CD8-positive, alpha-beta memory T cell (primary cell): ENCODE measurements at regions not wholly inside any gene's neighbourhood (a gene's known extent, or its start where the extent isn't known, plus 50 kb on each side); places are given as distances from the start of the nearest gene placed in this dataset.

Experiments used
- CTCF ChIA-PET: fragments of 350-600 bp; sonication (Branson Sonifier 250); formaldehyde crosslinking; loops from one replicate; lab custom pipeline; 2021; ENCODE audit warnings: antibody characterized with exemption; lab: Charles Lee
- POLR2A ChIA-PET: fragments of 350-600 bp; sonication (Branson Sonifier 250); formaldehyde crosslinking; loops from one replicate; lab custom pipeline; 2021; ENCODE audit warnings: antibody characterized with exemption; lab: Charles Lee
- DNase-seq, 5 donors: peaks; one replicate each; pipeline versions ENCODE4 v3.0.0 to v3.0.0-alpha.2; 2020 to 2022; ENCODE audit warnings: mixed read lengths in 1 of 5
- H3K27ac ChIP-seq: one replicate; pipeline ENCODE4 v1.7.0; 2013; ENCODE audit warnings: low read depth, mild to moderate bottlenecking, low read length, moderate library complexity
- H3K27me3 ChIP-seq: 2 replicates; pipeline ENCODE4 v1.7.0; 2013; ENCODE audit warnings: low read length, mild to moderate bottlenecking; ENCODE audit not compliant: insufficient read depth, poor library complexity, severe bottlenecking
- H3K36me3 ChIP-seq: 2 replicates; pipeline ENCODE4 v1.7.0; 2013; ENCODE audit warnings: mild to moderate bottlenecking, low read length, moderate library complexity; ENCODE audit not compliant: insufficient read depth
- H3K4me1 ChIP-seq: 2 replicates; pipeline ENCODE4 v1.7.0; 2013; ENCODE audit warnings: mild to moderate bottlenecking, low read length, moderate library complexity; ENCODE audit not compliant: insufficient read depth
- H3K4me3 ChIP-seq: 2 replicates; pipeline ENCODE4 v1.7.0; 2013; ENCODE audit warnings: mild to moderate bottlenecking, low read length
- H3K9me3 ChIP-seq: 2 replicates; pipeline ENCODE4 v1.7.0; 2013; ENCODE audit warnings: mild to moderate bottlenecking, low read length
- H3K27ac Mint-ChIP-seq, 8 donors: one replicate each; pipeline ENCODE4 v1.8.0; 2020 to 2021; ENCODE audit warnings: mixed read lengths in 8 of 8, mild to moderate bottlenecking in 6 of 8, inconsistent platforms in 3 of 8, moderate library complexity in 3 of 8
- H3K27me3 Mint-ChIP-seq, 2 donors: one replicate each; pipeline ENCODE4 v1.8.0; 2020 to 2021; ENCODE audit warnings: mixed read lengths in 2 of 2, mild to moderate bottlenecking in 1 of 2, moderate library complexity in 1 of 2
- H3K36me3 Mint-ChIP-seq, 3 donors: one replicate each; pipeline ENCODE4 v1.8.0; 2020 to 2021; ENCODE audit warnings: mixed read lengths in 3 of 3, inconsistent platforms in 1 of 3, mild to moderate bottlenecking in 1 of 3
- H3K4me1 Mint-ChIP-seq, 3 donors: one replicate each; pipeline ENCODE4 v1.8.0; 2020 to 2021; ENCODE audit warnings: mixed read lengths in 3 of 3, inconsistent platforms in 1 of 3, mild to moderate bottlenecking in 1 of 3
- H3K4me3 Mint-ChIP-seq, 7 donors: one replicate each; pipeline ENCODE4 v1.8.0; 2020 to 2021; ENCODE audit warnings: mixed read lengths in 7 of 7, mild to moderate bottlenecking in 6 of 7, moderate library complexity in 4 of 7, inconsistent platforms in 2 of 7
- H3K9me3 Mint-ChIP-seq, 5 donors: one replicate each; pipeline ENCODE4 v1.8.0; 2020 to 2022; ENCODE audit warnings: mixed read lengths in 5 of 5, mild to moderate bottlenecking in 3 of 5, moderate library complexity in 2 of 5, inconsistent platforms in 1 of 5

- Mint-ChIP-seq H3K27me3 (peaks cover 0 to 1% of the 10 kb centered on the region in 2 donors), H3K27ac (no peak overlapping the region), H3K9me3 (peaks cover 0 to 7% (median 0%) of the 10 kb centered on the region in 5 donors), H3K4me1 (no peaks in the 10 kb centered on the region), H3K4me3 (no peak overlapping the region), H3K36me3 (no peaks in the 10 kb centered on the region)
- Histone ChIP-seq H3K4me1 (no peaks in the 10 kb centered on the region), H3K27me3 (no peaks in the 10 kb centered on the region), H3K27ac (no peak overlapping the region), H3K36me3 (no peaks in the 10 kb centered on the region), H3K9me3 (no peaks in the 10 kb centered on the region), H3K4me3 (no peak overlapping the region)
- ChIA-PET POLR2A (no interaction called here), CTCF (no interaction called here)
- DNase-seq = no peak
Observed at GRCh38 chr16:73412416-73412815, 364.5 kb upstream of the ZFHX3 start.

GRCh38 chr16:73408716-73409115 lies 360.8 kb upstream of the ZFHX3 start:
- H3K4me1 Mint-ChIP-seq = no peaks in the 10 kb centered on the region
- H3K36me3 ChIP-seq = no peaks in the 10 kb centered on the region
- H3K27ac ChIP-seq = no peak overlapping the region
- no peak overlapping the region for H3K4me3 Mint-ChIP-seq
- peaks cover 0 to 3% (median 0%) of the 10 kb centered on the region in 5 donors for H3K9me3 Mint-ChIP-seq
- no peak for DNase-seq
- H3K27me3 Mint-ChIP-seq = no peaks in the 10 kb centered on the region
- H3K4me1 ChIP-seq = no peaks in the 10 kb centered on the region
- ChIA-PET POLR2A (no interaction called here), CTCF (no interaction called here)
- H3K9me3 ChIP-seq = no peaks in the 10 kb centered on the region
- no peaks in the 10 kb centered on the region for H3K27me3 ChIP-seq
- no peak overlapping the region for H3K4me3 ChIP-seq
- H3K27ac Mint-ChIP-seq = no peak overlapping the region
- no peaks in the 10 kb centered on the region for H3K36me3 Mint-ChIP-seq

- Histone ChIP-seq H3K4me3 (no peak overlapping the region), H3K9me3 (no peaks in the 10 kb centered on the region), H3K27me3 (no peaks in the 10 kb centered on the region), H3K4me1 (no peaks in the 10 kb centered on the region), H3K27ac (no peak overlapping the region), H3K36me3 (no peaks in the 10 kb centered on the region)
- H3K27ac Mint-ChIP-seq = no peak overlapping the region
- DNase-seq = no peak
- no peaks in the 10 kb centered on the region for H3K4me1 Mint-ChIP-seq
- H3K36me3 Mint-ChIP-seq = no peaks in the 10 kb centered on the region
- peaks cover 0 to 3% (median 0%) of the 10 kb centered on the region in 5 donors for H3K9me3 Mint-ChIP-seq
- ChIA-PET POLR2A (no interaction called here), CTCF (no interaction called here)
- no peaks in the 10 kb centered on the region for H3K27me3 Mint-ChIP-seq
- no peak overlapping the region for H3K4me3 Mint-ChIP-seq
Observed at GRCh38 chr16:73408311-73408710, 360.4 kb upstream of the ZFHX3 start.

- H3K27ac ChIP-seq = no peak overlapping the region
- no peaks in the 10 kb centered on the region for H3K36me3 Mint-ChIP-seq
- H3K4me1 Mint-ChIP-seq = no peaks in the 10 kb centered on the region
- H3K4me3 ChIP-seq = no peak overlapping the region
- no peaks in the 10 kb centered on the region for H3K27me3 ChIP-seq
- H3K9me3 ChIP-seq = no peaks in the 10 kb centered on the region
- no peaks in the 10 kb centered on the region for H3K27me3 Mint-ChIP-seq
- POLR2A ChIA-PET = no interaction called here
- peaks cover 0 to 3% (median 0%) of the 10 kb centered on the region in 5 donors for H3K9me3 Mint-ChIP-seq
- no peak for DNase-seq
- no peaks in the 10 kb centered on the region for H3K4me1 ChIP-seq
- H3K36me3 ChIP-seq = no peaks in the 10 kb centered on the region
- H3K4me3 Mint-ChIP-seq = no peak overlapping the region
- no peak overlapping the region for H3K27ac Mint-ChIP-seq
- CTCF ChIA-PET = no interaction called here
Observed at GRCh38 chr16:73405851-73406250, 357.9 kb upstream of the ZFHX3 start.

GRCh38 chr16:73404001-73404400 lies 356.1 kb upstream of the ZFHX3 start:
- no peaks in the 10 kb centered on the region for H3K27me3 ChIP-seq
- H3K4me1 Mint-ChIP-seq = no peaks in the 10 kb centered on the region

GRCh38 chr16:73403291-73403690 lies 355.4 kb upstream of the ZFHX3 start:
- H3K36me3 ChIP-seq = no peaks in the 10 kb centered on the region
- no peaks in the 10 kb centered on the region for H3K4me1 ChIP-seq
- no peaks in the 10 kb centered on the region for H3K4me1 Mint-ChIP-seq
- ChIA-PET POLR2A (no interaction called here), CTCF (no interaction called here)
- H3K4me3 Mint-ChIP-seq = no peak overlapping the region
- H3K27ac Mint-ChIP-seq = no peak overlapping the region
- H3K27ac ChIP-seq = no peak overlapping the region
- H3K9me3 Mint-ChIP-seq = peaks cover 0 to 7% (median 2%) of the 10 kb centered on the region in 5 donors
- no peaks in the 10 kb centered on the region for H3K27me3 ChIP-seq
- H3K27me3 Mint-ChIP-seq = no peaks in the 10 kb centered on the region
- H3K9me3 ChIP-seq = no peaks in the 10 kb centered on the region
- H3K4me3 ChIP-seq = no peak overlapping the region
- H3K36me3 Mint-ChIP-seq = no peaks in the 10 kb centered on the region
- no peak for DNase-seq

More at GRCh38 chr16:73404001-73404400, 356.1 kb upstream of the ZFHX3 start:
- Histone ChIP-seq H3K4me1 (no peaks in the 10 kb centered on the region), H3K27ac (no peak overlapping the region), H3K4me3 (no peak overlapping the region), H3K36me3 (no peaks in the 10 kb centered on the region), H3K9me3 (no peaks in the 10 kb centered on the region)
- no peaks in the 10 kb centered on the region for H3K27me3 Mint-ChIP-seq
- no peaks in the 10 kb centered on the region for H3K36me3 Mint-ChIP-seq
- no peak overlapping the region for H3K4me3 Mint-ChIP-seq
- H3K27ac Mint-ChIP-seq = no peak overlapping the region
- no peak for DNase-seq
- H3K9me3 Mint-ChIP-seq = peaks cover 0 to 7% (median 2%) of the 10 kb centered on the region in 5 donors
- ChIA-PET CTCF (no interaction called here), POLR2A (no interaction called here)

- no peaks in the 10 kb centered on the region for H3K36me3 Mint-ChIP-seq
- ChIA-PET POLR2A (no interaction called here), CTCF (no interaction called here)
- no peak for DNase-seq
- H3K27me3 ChIP-seq = no peaks in the 10 kb centered on the region
- no peaks in the 10 kb centered on the region for H3K27me3 Mint-ChIP-seq
- H3K4me3 Mint-ChIP-seq = no peak overlapping the region
- H3K4me1 Mint-ChIP-seq = no peaks in the 10 kb centered on the region
- no peaks in the 10 kb centered on the region for H3K36me3 ChIP-seq
- H3K9me3 Mint-ChIP-seq = peaks cover 0 to 7% (median 2%) of the 10 kb centered on the region in 5 donors
- H3K27ac ChIP-seq = no peak overlapping the region
- no peak overlapping the region for H3K27ac Mint-ChIP-seq
- no peaks in the 10 kb centered on the region for H3K9me3 ChIP-seq
- H3K4me1 ChIP-seq = no peaks in the 10 kb centered on the region
- H3K4me3 ChIP-seq = no peak overlapping the region
Observed at GRCh38 chr16:73400951-73401350, 353.0 kb upstream of the ZFHX3 start.

- CTCF ChIA-PET = no interaction called here
- Mint-ChIP-seq H3K9me3 (peaks cover 0 to 7% (median 2%) of the 10 kb centered on the region in 5 donors), H3K4me1 (no peaks in the 10 kb centered on the region), H3K36me3 (no peaks in the 10 kb centered on the region), H3K27ac (no peak overlapping the region), H3K27me3 (no peaks in the 10 kb centered on the region), H3K4me3 (no peak overlapping the region)
- Histone ChIP-seq H3K36me3 (no peaks in the 10 kb centered on the region), H3K4me3 (no peak overlapping the region), H3K9me3 (no peaks in the 10 kb centered on the region), H3K27me3 (no peaks in the 10 kb centered on the region), H3K4me1 (no peaks in the 10 kb centered on the region), H3K27ac (no peak overlapping the region)
- POLR2A ChIA-PET = no interaction called here
- no peak for DNase-seq
Observed at GRCh38 chr16:73399997-73400396, 352.1 kb upstream of the ZFHX3 start.

- no peak for DNase-seq
- Mint-ChIP-seq H3K36me3 (no peaks in the 10 kb centered on the region), H3K4me1 (no peaks in the 10 kb centered on the region), H3K27ac (no peak overlapping the region), H3K9me3 (peaks cover 0 to 7% (median 2%) of the 10 kb centered on the region in 5 donors), H3K4me3 (no peak overlapping the region), H3K27me3 (no peaks in the 10 kb centered on the region)
- Histone ChIP-seq H3K4me3 (no peak overlapping the region), H3K36me3 (no peaks in the 10 kb centered on the region), H3K27ac (no peak overlapping the region), H3K27me3 (no peaks in the 10 kb centered on the region), H3K9me3 (no peaks in the 10 kb centered on the region), H3K4me1 (no peaks in the 10 kb centered on the region)
- ChIA-PET POLR2A (no interaction called here), CTCF (no interaction called here)
Observed at GRCh38 chr16:73399486-73399885, 351.6 kb upstream of the ZFHX3 start.
